H9 (cell line): ENCODE measurements at regions not wholly inside any gene's neighbourhood (a gene's known extent, or its start where the extent isn't known, plus 50 kb on each side); places are given as distances from the start of the nearest gene placed in this dataset.
"Not testable (repeated sequence)": the region's sequence is repeated elsewhere in the genome, so short reads cannot be mapped to it uniquely, and the experiment has no call there.

Experiments used
- DNase-seq: peaks from one replicate; pipeline ENCODE4 v3.0.0-alpha.2; 2017
- H2AFZ ChIP-seq: one replicate; pipeline ENCODE4 v1.6.1; 2013; ENCODE audit warnings: mild to moderate bottlenecking, low read length, control low read depth, moderate library complexity
- H2AK5ac ChIP-seq: 2 replicates; pipeline ENCODE4 v1.6.1; 2013; ENCODE audit warnings: low read length, control low read depth, mixed read lengths; ENCODE audit not compliant: insufficient read length
- H2BK120ac ChIP-seq: one replicate; pipeline ENCODE4 v1.6.1; 2013; ENCODE audit warnings: low read depth, mild to moderate bottlenecking, low read length, control low read depth, inconsistent platforms; ENCODE audit not compliant: poor library complexity, severe bottlenecking
- H2BK12ac ChIP-seq: 2 replicates; pipeline ENCODE4 v1.6.1; 2013; ENCODE audit warnings: low read length, control low read depth, mixed read lengths, low read depth; ENCODE audit not compliant: insufficient read length
- H2BK15ac ChIP-seq: 2 replicates; pipeline ENCODE4 v1.6.1; 2013; ENCODE audit warnings: low read depth, low read length, control low read depth
- H2BK20ac ChIP-seq: one replicate; pipeline ENCODE4 v1.6.1; 2013; ENCODE audit warnings: low read depth, mild to moderate bottlenecking, low read length, control low read depth, inconsistent platforms; ENCODE audit not compliant: poor library complexity, severe bottlenecking
- H2BK5ac ChIP-seq: 2 replicates; pipeline ENCODE4 v1.6.1; 2013; ENCODE audit warnings: low read length, control low read depth, mixed read lengths; ENCODE audit not compliant: insufficient read length
- H3K14ac ChIP-seq: 2 replicates; pipeline ENCODE4 v1.6.1; 2013; ENCODE audit warnings: low read length, control low read depth; ENCODE audit not compliant: insufficient read depth
- H3K18ac ChIP-seq: 2 replicates; pipeline ENCODE4 v1.6.1; 2013; ENCODE audit warnings: low read depth, mild to moderate bottlenecking, mixed read lengths, low read length, control low read depth; ENCODE audit not compliant: insufficient read length
- H3K23ac ChIP-seq: 2 replicates; pipeline ENCODE4 v1.6.1; 2013; ENCODE audit warnings: low read length, control low read depth, mixed read lengths, low read depth; ENCODE audit not compliant: insufficient read length
- H3K23me2 ChIP-seq: 2 replicates; pipeline ENCODE4 v1.6.1; 2013; ENCODE audit warnings: low read depth, mild to moderate bottlenecking, mixed read lengths, low read length, control low read depth; ENCODE audit not compliant: insufficient read length, poor library complexity, severe bottlenecking
- H3K27ac ChIP-seq: 2 replicates; pipeline ENCODE4 v1.5.1; 2013; ENCODE audit warnings: low read length, control low read depth, mixed read lengths, low read depth; ENCODE audit not compliant: insufficient read length
- H3K27me3 ChIP-seq: 2 replicates; pipeline ENCODE4 v1.6.1; 2013; ENCODE audit warnings: low read length, control low read depth, inconsistent platforms; ENCODE audit not compliant: insufficient read depth
- H3K4ac ChIP-seq: 2 replicates; pipeline ENCODE4 v1.6.1; 2013; ENCODE audit warnings: low read depth, mild to moderate bottlenecking, control low read depth, inconsistent platforms, low read length, moderate library complexity
- H3K4me1 ChIP-seq: 2 replicates; pipeline ENCODE4 v1.6.1; 2013; ENCODE audit warnings: low read length, control low read depth, inconsistent platforms; ENCODE audit not compliant: insufficient read depth
- H3K4me2 ChIP-seq: 2 replicates; pipeline ENCODE4 v1.6.1; 2013; ENCODE audit warnings: low read length, control low read depth, mixed read lengths; ENCODE audit not compliant: insufficient read length, insufficient read depth
- H3K56ac ChIP-seq: 2 replicates; pipeline ENCODE4 v1.6.1; 2013; ENCODE audit warnings: low read depth, mild to moderate bottlenecking, mixed read lengths, low read length, control low read depth; ENCODE audit not compliant: insufficient read length
- H3K79me1 ChIP-seq: 2 replicates; pipeline ENCODE4 v1.6.1; 2013; ENCODE audit warnings: low read depth, mild to moderate bottlenecking, moderate library complexity, low read length, control low read depth, inconsistent platforms; ENCODE audit not compliant: insufficient read depth, poor library complexity, severe bottlenecking
- H3K79me2 ChIP-seq: 2 replicates; pipeline ENCODE4 v1.6.1; 2013; ENCODE audit warnings: low read length, control low read depth, inconsistent platforms; ENCODE audit not compliant: insufficient read depth
- H3K9ac ChIP-seq: 2 replicates; pipeline ENCODE4 v1.6.1; 2013; ENCODE audit warnings: low read length, control low read depth, mixed read lengths; ENCODE audit not compliant: insufficient read length; ENCODE audit errors: extremely low read depth
- H3K9me3 ChIP-seq: one replicate; pipeline ENCODE4 v1.6.1; 2013; ENCODE audit warnings: low read depth, low read length, inconsistent platforms; ENCODE audit not compliant: control insufficient read depth
- H3T11ph ChIP-seq: one replicate; pipeline ENCODE4 v1.6.1; 2013; ENCODE audit warnings: mild to moderate bottlenecking, low read length, control low read depth, inconsistent platforms
- H4K20me1 ChIP-seq: one replicate; pipeline ENCODE4 v1.6.1; 2013; ENCODE audit not compliant: control insufficient read depth, insufficient read length, insufficient read depth
- H4K5ac ChIP-seq: 2 replicates; pipeline ENCODE4 v1.6.1; 2013; ENCODE audit warnings: low read depth, mild to moderate bottlenecking, mixed read lengths, low read length, control low read depth; ENCODE audit not compliant: insufficient read length
- H4K8ac ChIP-seq: replicated peaks from 2 replicates; pipeline ENCODE4 v1.6.1; 2013; ENCODE audit warnings: low read length, control low read depth, mixed read lengths, low read depth; ENCODE audit not compliant: insufficient read length
- H4K91ac ChIP-seq: 2 replicates; pipeline ENCODE4 v1.6.1; 2013; ENCODE audit warnings: low read depth, mild to moderate bottlenecking, moderate library complexity, mixed read lengths, low read length, control low read depth; ENCODE audit not compliant: insufficient read length
- H3K27ac Mint-ChIP-seq, 3 experiments: 2 replicates in 2 of 3; 3 replicates in 1 of 3; pipeline ENCODE4 v1.8.0; 2020 to 2021; ENCODE audit warnings: mixed read lengths in 3 of 3, mild to moderate bottlenecking in 1 of 3, moderate library complexity in 1 of 3
- H3K27me3 Mint-ChIP-seq: 2 replicates; pipeline ENCODE4 v1.8.0; 2021; ENCODE audit warnings: low read depth, mild to moderate bottlenecking, moderate library complexity, mixed read lengths
- H3K36me3 Mint-ChIP-seq, 3 experiments: 2 replicates in 2 of 3; 3 replicates in 1 of 3; pipeline ENCODE4 v1.8.0; 2020 to 2021; ENCODE audit warnings: low read depth in 3 of 3, mixed read lengths in 3 of 3; ENCODE audit not compliant: insufficient read depth in 1 of 3
- H3K4me1 Mint-ChIP-seq, 2 experiments: 2 replicates each; pipeline ENCODE4 v1.8.0; 2020; ENCODE audit warnings: mixed read lengths in 2 of 2
- H3K4me3 Mint-ChIP-seq, 2 experiments: 2 replicates in 1 of 2; 3 replicates in 1 of 2; pipeline ENCODE4 v1.8.0; 2020 to 2021; ENCODE audit warnings: mild to moderate bottlenecking in 2 of 2, mixed read lengths in 2 of 2, moderate library complexity in 1 of 2
- H3K9me3 Mint-ChIP-seq, 2 experiments: 2 replicates in 1 of 2; 3 replicates in 1 of 2; pipeline ENCODE4 v1.8.0; 2020; ENCODE audit warnings: mild to moderate bottlenecking in 2 of 2, mixed read lengths in 2 of 2, moderate library complexity in 1 of 2
- WGBS: extraction: QIAGEN DNeasy Blood & Tissue Kit; methylation state at CpG from one replicate; pipeline ENCODE4 v1.1.7; 2013; ENCODE audit warnings: missing lambda C conversion rate, low lambda C conversion rate, mixed read lengths; ENCODE audit not compliant: insufficient read length; ENCODE audit errors: extremely low coverage; 5-methylcytosine and 5-hydroxymethylcytosine counted together
- TF ChIP-seq, protein P1 (sequence below): fragments of 200-600 bp; sonication (generic); conservative IDR thresholded peaks from 3 replicates; pipeline ENCODE4 v1.8.0; 2021; ENCODE audit warnings: antibody characterized with exemption, mild to moderate bottlenecking

GRCh38 chr6:19578481-19578880, 258.7 kb upstream of the ID4 start:
- H3K4me1 Mint-ChIP-seq: no peaks in the 10 kb centered on the region
- no peak overlapping the region for H2BK20ac ChIP-seq
- WGBS: no CpG with 5 or more reads among the region's 4 CpGs
- H3K9ac ChIP-seq: no peak overlapping the region
- H3K4me3 Mint-ChIP-seq: no peak overlapping the region
- H4K20me1 ChIP-seq: no peaks in the 10 kb centered on the region
- no peak overlapping the region for H3K56ac ChIP-seq
- no peak overlapping the region for H2BK15ac ChIP-seq
- peaks cover 2 to 5% (median 3%) of the 10 kb centered on the region in 3 experiments; a peak in 2 of 7 replicates for H3K36me3 Mint-ChIP-seq
- no peak overlapping the region for H2BK120ac ChIP-seq
- H3K27ac Mint-ChIP-seq: no peak overlapping the region
- TF ChIP-seq, protein P1, sequence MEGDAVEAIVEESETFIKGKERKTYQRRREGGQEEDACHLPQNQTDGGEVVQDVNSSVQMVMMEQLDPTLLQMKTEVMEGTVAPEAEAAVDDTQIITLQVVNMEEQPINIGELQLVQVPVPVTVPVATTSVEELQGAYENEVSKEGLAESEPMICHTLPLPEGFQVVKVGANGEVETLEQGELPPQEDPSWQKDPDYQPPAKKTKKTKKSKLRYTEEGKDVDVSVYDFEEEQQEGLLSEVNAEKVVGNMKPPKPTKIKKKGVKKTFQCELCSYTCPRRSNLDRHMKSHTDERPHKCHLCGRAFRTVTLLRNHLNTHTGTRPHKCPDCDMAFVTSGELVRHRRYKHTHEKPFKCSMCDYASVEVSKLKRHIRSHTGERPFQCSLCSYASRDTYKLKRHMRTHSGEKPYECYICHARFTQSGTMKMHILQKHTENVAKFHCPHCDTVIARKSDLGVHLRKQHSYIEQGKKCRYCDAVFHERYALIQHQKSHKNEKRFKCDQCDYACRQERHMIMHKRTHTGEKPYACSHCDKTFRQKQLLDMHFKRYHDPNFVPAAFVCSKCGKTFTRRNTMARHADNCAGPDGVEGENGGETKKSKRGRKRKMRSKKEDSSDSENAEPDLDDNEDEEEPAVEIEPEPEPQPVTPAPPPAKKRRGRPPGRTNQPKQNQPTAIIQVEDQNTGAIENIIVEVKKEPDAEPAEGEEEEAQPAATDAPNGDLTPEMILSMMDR: no peak
- H3K18ac ChIP-seq: no peak overlapping the region
- H4K91ac ChIP-seq: no peak overlapping the region
- H2BK5ac ChIP-seq: no peak overlapping the region
- H2BK12ac ChIP-seq: no peak overlapping the region
- H2AK5ac ChIP-seq: no peak overlapping the region
- H2AFZ ChIP-seq: no peak overlapping the region
- no peak overlapping the region for H3K23ac ChIP-seq
- no peak overlapping the region for H3K4ac ChIP-seq
- no peak for DNase-seq
- H4K8ac ChIP-seq: no peak overlapping the region
- H3K79me2 ChIP-seq: no peaks in the 10 kb centered on the region
- no peak overlapping the region for H3K4me2 ChIP-seq
- no peaks in the 10 kb centered on the region for H3K27me3 Mint-ChIP-seq
- H3K9me3 Mint-ChIP-seq: peaks cover 3 to 4% of the 10 kb centered on the region in 2 experiments; a peak in 3 of 5 replicates
- H3K14ac ChIP-seq: no peak overlapping the region
- no peaks in the 10 kb centered on the region for H3K23me2 ChIP-seq
- H3K79me1 ChIP-seq: no peaks in the 10 kb centered on the region
- no peak overlapping the region for H3T11ph ChIP-seq
- H3K9me3 ChIP-seq: no peaks in the 10 kb centered on the region
- H4K5ac ChIP-seq: no peak overlapping the region
- H3K27me3 ChIP-seq: no peaks in the 10 kb centered on the region
- H3K4me1 ChIP-seq: no peaks in the 10 kb centered on the region
- H3K27ac ChIP-seq: no peak overlapping the region

DNA sequence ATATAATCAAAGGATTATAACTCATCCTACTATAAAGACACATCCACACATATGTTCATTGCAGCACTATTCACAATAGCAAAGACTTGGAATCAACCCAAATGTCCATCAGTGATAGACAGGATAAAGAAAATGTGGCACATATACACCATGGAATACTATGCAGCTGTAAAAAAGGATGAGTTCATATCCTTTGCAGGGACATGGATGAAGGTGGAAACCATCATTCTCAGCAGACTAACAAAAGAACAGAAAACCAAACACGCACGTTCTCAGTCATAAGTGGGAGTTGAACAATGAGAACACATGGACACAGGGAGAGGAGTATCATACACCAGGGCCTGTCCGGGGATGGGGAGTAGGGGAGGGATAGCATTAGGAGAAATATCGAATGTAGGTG, 253.0 kb upstream of the ID4 start:
- not testable (repeated sequence) for H3K9me3 Mint-ChIP-seq, H4K8ac ChIP-seq, H2AK5ac ChIP-seq

More for the DNA sequence above, 253.0 kb upstream of the ID4 start:
- H3K27ac Mint-ChIP-seq, H3K79me2 ChIP-seq, H3K4me2 ChIP-seq, H3K14ac ChIP-seq, H2BK20ac ChIP-seq, H3K56ac ChIP-seq, H3K79me1 ChIP-seq, H2AFZ ChIP-seq, H3T11ph ChIP-seq, H2BK15ac ChIP-seq, H3K27ac ChIP-seq, H2BK5ac ChIP-seq, H3K9me3 ChIP-seq, H3K4me3 Mint-ChIP-seq, H3K23me2 ChIP-seq, DNase-seq, H3K27me3 ChIP-seq, H3K18ac ChIP-seq, H4K5ac ChIP-seq, H4K20me1 ChIP-seq, H3K4me1 ChIP-seq, H2BK120ac ChIP-seq, H2BK12ac ChIP-seq, H3K23ac ChIP-seq, H3K27me3 Mint-ChIP-seq, H3K9ac ChIP-seq, H4K91ac ChIP-seq, H3K36me3 Mint-ChIP-seq, H3K4me1 Mint-ChIP-seq, H3K4ac ChIP-seq: not testable (repeated sequence)
- no CpG with 5 or more reads among the region's 4 CpGs for WGBS
